ENCODE measurements at regions not wholly inside any gene's neighbourhood (a gene's known extent, or its start where the extent isn't known, plus 50 kb on each side); places are given as distances from the start of the nearest gene placed in this dataset.

DNA sequence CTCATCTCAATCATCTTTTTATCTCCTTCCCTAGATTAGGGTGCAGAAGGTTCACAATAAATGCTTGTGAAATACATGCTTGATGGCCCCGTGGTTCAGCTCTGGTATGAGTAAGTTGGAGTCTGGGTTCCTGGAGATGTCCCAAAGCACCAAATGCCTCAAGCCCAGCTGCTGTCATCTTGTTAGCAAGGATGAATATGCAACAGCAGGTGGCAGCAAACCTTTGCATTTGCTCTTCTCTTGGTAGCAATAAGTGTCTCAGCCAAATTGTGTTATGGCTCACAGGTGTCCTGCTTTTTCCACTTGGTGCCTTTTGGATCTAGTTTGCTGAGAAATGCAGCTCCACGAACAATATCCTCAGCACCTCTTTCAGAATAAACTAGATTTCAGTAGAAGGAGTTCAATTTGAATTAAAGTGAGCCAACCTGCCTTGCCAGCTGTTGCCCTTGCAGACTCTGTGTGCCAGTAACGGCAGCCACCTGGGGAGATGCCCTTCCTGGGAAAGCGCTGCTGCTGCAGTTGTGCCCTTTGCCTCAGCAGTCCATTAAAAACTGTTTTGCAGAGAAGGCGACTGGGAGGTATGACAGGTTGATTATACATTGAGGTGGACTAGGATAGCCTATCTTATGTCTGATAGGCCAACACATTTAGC is 417.3 kb downstream of the SNAPC1 start:
- TF ChIP-seq, protein P1, sequence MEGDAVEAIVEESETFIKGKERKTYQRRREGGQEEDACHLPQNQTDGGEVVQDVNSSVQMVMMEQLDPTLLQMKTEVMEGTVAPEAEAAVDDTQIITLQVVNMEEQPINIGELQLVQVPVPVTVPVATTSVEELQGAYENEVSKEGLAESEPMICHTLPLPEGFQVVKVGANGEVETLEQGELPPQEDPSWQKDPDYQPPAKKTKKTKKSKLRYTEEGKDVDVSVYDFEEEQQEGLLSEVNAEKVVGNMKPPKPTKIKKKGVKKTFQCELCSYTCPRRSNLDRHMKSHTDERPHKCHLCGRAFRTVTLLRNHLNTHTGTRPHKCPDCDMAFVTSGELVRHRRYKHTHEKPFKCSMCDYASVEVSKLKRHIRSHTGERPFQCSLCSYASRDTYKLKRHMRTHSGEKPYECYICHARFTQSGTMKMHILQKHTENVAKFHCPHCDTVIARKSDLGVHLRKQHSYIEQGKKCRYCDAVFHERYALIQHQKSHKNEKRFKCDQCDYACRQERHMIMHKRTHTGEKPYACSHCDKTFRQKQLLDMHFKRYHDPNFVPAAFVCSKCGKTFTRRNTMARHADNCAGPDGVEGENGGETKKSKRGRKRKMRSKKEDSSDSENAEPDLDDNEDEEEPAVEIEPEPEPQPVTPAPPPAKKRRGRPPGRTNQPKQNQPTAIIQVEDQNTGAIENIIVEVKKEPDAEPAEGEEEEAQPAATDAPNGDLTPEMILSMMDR (IDR thresholded peaks at IDR 0.05): peak; percentile 23 to 63 (median 40)
- no peak for TF ChIP-seq POLR2A (IDR thresholded peaks at IDR 0.05)

Data from heart left ventricle (tissue), 13 donors.